SIG-M5 (cell line): ENCODE measurements at regions not wholly inside any gene's neighbourhood (a gene's known extent, or its start where the extent isn't known, plus 50 kb on each side); places are given as distances from the start of the nearest gene placed in this dataset.

Experiments used
- DNase-seq: peaks from one replicate; lab custom pipeline; 2025; lab: John Stamatoyannopoulos, UW

DNA sequence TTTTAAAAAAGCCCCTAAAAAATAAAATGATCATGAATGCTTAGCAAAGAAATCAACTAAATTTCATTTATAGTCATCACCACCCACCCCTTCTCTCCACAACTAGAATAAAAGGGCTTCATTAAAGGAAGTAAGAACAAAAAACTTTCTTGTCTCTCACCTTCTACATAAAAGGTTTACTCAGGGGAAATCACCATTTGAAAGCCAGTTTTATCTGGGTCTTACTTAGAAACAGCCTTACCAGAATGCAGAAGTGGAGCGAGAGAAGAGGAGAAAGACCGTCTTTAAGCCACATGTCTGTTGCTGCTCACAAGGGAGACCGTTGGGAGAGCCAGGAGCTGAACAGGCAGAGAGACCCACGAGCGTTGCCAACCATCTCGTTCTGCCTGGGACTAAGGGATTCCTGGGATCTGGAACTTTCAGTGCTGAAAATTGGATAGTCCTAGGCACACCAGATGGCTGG is 350.1 kb upstream of the PROK2 start:
- no peak for DNase-seq

DNA sequence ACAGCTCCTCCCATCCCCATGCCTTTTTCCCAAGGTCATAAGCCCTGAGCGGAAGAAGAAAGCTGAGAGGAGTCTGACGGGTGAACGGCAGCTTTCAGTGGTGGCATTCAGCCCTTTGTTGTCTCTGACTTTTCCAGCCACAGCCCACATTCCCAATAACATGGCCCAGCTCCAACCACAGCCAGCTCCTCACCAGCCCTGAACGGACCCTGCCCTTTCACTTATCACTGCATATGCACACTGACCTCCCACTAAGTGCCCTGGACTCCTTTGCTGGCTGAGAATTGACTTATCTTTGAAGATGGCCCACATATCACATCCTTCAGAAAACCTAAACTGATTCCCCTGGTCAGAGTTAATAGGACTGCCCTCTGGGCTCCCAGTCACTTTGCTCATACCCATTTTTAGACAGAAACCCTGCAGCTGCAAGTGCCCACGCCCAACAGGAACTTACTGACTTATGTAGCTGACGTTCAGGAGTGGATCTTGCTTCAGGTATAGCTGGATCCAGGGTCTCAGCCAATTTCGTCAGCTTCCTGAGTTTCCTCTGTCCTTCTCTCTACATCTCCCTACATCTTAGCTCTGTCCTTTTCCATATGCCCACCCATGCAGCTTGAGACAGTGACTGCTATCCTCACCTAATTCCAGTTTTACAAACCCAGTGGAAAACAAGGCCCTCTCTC is 348.5 kb upstream of the PROK2 start:
- no peak for DNase-seq

DNA sequence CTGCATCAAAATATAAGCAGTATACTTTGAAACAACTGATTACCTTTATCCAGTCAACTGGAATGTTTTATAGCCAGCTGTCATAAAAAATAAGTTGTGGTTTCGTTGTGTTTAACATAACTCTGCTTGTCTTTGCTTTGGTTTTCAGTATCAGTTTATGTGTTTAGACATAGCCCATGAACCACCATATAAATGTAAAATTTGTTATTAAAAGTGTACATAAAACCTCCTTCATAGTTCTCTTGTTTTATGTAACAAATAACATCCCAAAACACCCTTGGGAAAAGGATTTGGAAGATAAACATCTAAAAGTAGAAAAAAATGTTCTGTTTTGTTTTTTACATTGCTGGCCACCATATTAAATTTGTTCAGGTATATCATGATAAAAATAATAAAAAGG is 347.0 kb upstream of the PROK2 start:
- DNase-seq, result no peak

DNA sequence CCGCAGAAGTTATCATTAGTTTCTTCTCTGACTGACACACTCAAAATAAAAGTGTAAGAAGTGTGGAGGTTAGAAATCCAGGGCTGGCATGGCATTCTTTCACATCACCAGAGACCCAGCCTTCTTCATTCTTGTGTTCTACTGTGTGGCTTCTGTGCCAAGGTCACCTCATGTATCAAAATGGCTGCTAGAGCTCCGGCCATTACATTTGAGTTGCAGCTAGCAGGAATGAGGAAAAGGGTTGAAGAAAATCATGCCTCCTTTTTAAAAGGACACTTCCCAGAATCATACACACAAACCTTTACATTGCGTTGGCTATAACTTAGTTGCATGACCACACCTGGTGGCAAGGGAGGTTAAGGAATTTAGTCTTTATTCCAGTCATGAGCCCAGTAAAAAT is 345.6 kb upstream of the PROK2 start:
- DNase-seq, result no peak

DNA sequence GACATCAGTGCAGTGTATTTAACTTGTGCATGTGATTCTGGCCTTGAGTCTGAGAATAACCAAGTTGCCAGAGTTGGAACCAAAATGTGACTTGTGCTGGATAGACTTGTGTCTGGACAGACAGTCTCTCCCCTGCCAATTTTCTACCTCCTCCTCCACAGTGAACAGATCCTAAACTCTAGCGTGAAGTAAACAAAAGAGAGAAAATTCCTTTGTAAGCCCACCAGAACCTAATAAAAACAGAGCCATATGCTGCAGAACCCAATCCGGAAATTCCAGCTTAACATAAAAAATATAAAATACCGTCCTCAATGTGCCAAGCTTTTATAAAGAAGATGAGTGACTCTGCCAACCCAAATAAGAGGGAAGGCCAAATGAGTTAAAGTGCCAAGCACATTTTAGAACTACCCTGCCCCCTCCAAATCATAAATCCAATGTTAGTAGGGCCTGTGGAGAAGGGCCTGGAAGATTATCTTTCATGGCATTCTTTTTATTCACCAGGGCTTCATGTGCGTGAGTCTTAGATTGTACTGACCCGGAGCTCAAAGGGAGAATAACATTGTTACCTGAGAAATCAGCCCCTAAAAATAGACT is 344.6 kb upstream of the PROK2 start:
- DNase-seq, result no peak

DNA sequence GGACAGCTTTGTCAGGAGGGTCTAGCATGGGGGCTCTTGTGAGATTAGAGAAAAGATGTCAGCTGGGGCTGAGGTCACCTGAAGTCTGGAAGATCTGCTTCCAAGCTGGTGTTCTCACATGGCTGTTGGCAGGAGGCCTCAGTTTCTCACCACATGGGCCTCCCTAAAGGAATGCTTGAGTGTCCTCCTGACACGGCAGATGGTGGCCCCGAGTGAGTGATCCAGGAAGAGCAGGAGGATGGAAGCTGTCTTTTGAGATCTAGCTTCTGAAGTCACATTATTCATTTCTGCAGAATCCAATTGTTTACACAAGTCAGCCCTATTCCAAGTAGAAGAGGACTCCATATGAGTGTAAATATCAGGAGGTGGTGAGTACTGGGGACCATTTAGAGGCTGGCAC is 344.0 kb upstream of the PROK2 start:
- no peak for DNase-seq

DNA sequence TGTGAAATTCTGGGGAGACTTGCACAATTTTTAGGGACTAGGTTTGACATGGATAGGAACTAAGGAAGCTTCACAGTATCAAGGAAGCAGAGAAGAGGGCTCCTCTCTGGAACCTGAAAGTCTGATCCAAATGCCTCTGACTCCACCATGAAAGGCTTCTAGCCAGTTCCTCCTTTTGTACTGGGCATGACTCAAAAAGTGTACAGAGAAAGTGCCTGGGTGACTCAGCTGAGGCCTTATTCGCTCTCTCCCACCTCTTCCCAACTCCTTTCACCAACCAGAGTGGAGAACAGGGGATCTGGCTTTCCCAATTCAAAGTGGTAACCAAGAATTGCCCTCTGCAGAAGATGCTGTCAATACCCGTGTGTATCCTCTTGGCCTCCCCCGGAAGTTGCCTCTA is 342.9 kb upstream of the PROK2 start:
- DNase-seq, result no peak

DNA sequence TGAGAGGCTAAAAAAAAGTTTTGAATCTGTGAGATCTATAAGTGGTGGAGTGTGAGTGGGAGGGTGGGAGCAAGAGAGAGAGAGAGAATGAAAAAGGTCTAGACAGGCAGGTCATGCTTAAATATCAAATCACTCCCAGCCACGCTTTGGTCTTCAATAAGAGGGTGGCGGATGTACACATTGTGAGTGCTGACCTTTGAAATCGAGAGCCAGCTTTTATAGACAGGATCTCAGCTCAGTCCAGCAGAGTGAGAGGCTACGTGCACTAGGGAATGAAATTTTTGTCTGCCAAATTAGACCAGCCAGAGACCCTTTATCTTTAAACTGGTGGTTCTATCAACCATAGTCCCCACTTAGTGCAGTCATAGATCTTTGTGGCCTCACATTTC is 342.3 kb upstream of the PROK2 start:
- DNase-seq, result no peak

DNA sequence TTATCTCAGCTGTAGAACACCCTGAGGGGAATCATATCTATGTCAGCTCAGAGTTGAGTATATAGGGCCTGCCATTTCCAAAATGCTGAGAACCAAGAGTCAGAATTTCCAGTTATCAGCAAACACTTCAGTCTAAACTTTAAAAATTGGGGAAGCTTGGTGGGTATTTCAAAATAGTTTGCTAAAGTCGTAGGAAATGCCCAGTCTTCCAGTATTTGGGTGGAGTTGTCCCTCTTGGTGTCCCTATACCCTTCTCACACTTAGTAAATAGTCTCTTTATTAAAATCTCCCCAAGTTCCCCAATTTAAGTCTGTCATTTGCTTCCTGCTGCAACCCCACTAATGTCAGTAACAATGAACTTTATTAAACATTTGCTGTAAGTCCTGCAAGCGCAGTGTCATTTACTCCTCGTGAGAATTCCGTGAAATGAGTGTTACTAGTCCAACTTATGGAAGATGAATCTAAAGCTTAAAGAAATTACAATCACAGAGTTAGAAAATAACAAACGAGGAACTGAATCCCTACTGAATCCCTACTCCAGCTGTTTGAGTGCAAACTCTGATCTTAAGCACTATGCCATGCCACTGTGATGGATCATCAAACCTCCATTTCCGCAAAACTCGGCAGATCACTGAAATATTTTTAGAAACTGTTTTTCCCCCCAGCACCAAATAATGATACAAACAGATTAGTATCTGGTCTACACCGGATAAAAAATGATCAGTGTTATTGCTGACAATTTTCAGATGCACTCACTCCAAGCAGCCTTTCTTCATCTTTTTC is 341.7 kb upstream of the PROK2 start:
- no peak for DNase-seq

DNA sequence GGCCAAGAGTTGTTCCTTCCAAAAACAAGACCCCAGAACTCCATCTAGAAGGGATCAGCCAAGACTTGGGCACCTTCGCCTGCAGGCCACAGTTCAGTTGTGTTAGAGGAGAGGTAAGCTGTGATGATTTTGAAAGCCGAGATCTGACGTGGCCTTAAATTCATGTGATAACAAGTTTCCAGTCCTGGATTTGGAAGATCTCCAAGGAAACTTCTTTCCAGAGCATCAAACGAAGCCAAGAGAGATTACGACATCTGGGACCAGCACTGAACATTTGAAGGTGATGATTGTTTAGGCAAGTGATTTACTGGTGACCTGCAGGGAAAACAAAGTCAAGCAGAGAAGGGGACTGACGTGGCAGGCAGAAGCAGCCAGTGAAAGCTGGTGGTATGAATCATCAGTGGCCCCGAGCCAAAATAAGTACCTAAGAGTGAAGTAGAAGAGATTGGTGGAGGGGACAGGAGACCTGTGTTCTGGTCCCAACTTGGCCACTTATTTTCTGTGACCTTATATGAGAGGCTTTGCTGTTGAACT is 339.0 kb upstream of the PROK2 start:
- no peak for DNase-seq

DNA sequence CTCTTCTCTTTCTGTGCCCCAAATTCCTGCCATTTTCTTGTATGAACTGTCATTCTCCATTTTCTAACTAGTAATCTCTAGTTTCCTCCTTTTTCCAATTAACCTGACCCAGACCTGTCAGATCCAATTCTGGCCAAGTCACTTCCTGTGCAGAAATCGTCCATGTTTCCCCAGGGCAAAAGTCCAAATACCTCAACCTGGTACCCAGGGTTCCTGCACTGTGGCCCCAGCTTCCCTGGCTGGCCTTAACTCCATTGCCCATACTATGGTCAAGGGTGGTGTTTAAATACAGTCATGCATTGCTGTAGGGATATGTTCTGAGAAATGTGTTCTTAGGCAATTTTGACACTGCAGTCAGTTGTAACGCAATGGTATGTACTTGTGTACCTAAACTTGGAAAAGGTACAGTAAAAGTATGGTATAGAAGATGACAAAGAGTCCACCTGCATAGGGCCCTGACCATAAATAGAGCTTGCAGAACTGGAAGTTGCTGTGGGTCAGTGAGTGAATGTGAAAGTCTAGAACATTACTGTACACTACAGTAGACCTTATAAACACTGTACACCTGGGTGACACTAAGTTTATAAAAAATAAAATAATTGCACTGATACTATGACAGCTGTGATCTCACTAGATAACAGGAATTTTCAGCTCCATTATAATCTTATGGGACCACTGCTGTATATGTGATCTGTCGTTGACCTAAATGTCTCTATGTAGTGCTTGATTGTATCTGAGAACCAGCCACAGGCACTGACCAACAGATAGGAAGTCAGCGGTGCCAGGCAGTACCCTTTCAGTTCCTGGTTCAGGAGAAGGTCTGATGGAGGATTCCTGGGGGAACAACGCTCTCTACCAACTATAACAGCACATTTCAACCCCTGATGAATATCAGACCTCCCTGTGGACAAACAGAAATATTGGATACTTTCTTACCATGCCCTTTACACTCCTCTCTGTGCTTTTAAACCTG is 336.1 kb upstream of the PROK2 start:
- no peak for DNase-seq

DNA sequence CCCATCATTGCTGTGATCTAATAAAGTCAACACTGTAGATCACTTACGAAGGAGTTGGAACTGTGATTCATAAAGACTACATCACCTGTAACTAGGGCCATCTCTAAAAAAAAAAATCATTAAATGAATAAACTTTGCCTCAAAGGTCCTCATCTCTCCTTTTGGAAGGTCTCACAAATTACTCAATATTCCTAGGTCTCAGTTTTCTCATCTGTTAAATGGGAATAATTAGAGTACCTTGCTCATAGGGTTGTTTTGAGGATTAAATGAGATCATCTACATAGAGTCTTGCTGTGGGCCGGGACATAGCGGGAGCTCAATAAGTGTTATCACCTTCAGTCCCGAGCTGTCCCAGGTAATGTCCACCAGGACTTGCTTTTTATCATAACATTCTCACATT is 335.1 kb upstream of the PROK2 start:
- no peak for DNase-seq

DNA sequence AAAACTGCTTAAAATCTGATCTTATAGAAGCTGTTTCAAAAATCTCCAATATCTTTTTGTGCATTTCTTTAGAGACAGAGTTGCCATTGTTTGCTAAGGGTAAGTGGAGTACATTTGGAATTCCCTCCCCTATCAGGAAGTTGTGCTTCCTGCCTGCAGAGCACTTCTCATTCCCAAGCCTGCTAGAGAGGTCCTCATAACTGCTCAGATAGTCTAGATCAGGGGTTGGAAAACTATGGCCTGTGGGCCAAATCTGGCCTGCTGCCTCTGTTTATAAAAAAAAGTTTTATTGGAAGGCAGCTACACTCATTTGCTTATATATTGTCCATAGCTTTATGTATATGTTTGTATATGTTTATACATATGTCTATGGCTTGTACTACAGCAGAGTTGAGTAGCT is 333.7 kb upstream of the PROK2 start:
- no peak for DNase-seq

DNA sequence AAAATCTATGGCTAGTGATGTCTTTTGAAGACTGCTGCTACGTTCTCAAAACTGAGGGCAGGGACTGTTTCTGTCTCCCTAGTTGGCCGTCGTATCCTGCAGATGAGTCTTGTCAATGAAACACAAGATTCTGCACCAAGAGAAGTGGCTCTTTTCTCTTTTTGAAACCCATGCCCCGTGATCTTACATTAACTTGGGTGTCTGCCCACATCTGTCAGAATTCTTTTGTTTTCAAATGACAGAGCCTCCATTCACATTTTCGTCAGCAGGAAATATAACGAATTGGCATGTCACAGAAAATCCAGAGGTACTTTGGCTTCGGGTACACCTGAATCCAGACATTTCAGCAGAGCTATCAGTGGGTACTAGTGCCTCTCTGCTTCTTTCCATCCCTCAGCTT is 331.3 kb upstream of the PROK2 start:
- DNase-seq, result no peak

DNA sequence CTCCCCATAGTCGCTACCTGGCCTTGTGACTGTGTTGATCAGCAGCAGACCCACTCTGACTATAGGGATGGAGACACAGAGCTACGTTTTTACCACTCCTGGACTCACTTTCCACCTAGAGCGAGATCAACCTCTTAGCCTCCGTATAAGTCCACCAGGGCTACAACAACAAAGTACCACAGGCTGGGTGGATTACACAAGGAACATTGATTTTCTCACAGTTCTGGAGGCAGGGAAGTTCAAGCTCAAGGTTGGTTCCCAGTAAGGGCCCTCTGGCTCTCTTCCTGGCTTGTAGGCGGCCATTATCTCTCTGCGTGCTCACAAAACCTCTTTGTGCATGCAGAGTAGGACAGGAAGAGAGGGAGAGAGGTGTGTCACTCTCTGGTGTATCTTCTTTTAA is 330.4 kb upstream of the PROK2 start:
- no peak for DNase-seq

DNA sequence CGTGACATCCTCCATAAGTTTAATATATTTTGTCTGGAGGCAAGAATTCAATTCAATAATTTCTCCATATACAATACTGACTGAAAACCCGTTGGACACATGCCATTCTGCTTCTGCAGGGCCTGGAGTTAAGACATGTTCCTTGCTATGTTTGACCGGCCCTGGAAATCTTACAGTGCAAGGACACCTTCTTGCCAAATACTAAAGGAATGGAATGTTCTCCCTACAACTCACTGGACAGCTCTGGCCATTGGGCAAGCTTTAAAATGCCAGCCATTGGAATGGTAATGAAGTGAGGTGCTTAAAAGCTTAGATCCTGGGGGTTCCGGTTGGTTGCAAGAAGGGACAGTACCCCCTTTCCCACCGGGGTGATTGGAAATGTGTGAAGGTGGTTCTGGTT is 329.8 kb upstream of the PROK2 start:
- no peak for DNase-seq

DNA sequence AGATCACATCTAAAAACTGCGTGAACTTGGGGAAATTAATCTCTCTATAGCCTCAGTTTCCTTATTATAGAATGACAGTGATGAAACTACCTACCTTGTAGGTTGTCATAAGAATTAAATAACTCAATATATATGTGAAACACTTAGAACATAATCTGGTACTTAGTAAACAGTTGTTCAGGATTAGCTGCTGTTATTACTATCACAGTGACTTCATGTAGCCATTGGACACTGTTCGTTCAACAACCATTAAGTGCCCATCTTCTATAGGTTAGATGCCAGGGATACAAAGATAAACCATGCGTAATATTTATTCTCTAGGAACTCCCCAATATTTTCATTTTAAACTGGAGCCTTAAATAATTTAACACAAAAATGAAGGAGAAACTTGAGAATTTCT is 329.0 kb upstream of the PROK2 start:
- DNase-seq, result no peak

DNA sequence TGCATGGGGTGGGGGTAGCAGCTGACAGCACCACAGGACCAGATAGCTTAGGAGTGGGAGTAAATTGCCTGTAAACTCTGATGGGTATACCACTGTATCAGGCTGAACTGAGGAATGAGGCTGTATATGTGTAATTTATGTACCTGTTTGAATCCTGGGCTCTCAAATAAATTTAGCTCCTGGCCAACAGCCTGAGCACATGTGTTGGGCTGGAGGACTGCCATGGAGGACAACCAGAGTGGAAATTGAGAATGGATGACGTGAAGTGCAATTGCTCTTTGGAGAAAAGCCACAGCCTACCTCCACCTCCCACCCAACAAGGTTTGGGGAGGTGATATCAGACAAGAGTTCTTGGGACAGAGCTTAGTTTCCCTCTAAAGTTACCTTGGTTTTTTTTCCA is 328.6 kb upstream of the PROK2 start:
- DNase-seq, result no peak

DNA sequence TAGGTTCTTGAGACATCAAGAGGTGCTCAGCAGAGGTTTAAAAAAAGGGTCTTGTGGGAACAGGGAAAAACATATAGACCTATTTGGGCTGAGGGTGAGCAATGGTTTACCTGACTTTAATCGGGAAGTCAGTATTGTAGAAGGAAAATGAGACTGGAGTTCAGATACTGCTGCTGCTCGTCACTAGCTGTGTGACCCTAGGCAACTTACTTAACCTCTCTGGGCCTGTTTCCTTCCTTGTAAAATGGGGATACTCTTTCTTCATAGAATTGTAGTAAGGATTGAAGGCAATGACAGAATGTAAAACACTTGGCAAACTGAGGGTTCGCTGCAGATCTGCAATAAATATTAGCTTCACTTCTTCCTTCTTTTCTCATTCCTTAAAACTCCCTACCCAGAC is 327.5 kb upstream of the PROK2 start:
- no peak for DNase-seq

DNA sequence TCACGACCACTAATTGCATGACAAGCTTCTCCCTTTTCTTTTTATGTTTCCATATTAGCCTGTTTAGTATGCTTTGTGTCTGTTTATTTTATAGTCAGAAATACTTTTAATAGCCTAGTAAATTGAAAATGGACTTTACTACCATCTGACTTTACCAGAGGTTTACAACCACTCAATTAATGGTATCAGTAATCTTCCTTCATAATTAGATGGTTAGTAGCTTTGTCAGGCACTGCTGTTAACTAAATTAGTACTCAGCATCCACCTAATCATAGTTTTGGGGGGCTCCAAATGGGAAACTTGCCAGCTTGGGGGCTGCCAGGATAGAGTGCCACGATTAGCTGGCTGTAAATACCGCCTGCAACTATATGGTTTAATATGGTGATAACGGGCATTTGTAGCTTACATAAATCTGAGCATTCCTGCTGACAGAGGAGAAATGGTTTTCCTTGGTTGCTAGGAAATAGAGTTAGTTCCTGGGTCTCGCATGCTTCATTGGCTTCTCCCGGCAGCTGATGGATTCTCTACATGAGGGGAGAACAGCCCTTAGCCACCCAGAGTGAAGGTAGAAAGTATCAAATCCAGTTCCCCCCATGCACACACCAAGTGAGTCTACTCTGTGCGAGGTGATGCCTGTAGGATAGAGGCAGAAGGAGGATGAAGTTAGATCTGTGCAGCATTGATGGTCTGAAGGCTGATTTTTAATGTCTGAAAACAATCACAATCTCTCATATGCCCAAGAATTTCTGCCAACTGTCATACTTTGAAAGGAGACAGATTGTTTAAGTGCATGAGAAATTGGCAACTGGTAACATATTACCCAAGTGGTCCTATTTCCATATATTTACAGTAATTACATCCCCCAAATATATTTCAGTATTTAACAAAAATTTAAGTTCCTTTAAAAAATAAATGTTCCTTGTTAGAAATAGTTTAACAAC is 326.6 kb upstream of the PROK2 start:
- DNase-seq, result no peak
